ENCODE measurements at regions not wholly inside any gene's neighbourhood (a gene's known extent, or its start where the extent isn't known, plus 50 kb on each side); places are given as distances from the start of the nearest gene placed in this dataset.

DNA sequence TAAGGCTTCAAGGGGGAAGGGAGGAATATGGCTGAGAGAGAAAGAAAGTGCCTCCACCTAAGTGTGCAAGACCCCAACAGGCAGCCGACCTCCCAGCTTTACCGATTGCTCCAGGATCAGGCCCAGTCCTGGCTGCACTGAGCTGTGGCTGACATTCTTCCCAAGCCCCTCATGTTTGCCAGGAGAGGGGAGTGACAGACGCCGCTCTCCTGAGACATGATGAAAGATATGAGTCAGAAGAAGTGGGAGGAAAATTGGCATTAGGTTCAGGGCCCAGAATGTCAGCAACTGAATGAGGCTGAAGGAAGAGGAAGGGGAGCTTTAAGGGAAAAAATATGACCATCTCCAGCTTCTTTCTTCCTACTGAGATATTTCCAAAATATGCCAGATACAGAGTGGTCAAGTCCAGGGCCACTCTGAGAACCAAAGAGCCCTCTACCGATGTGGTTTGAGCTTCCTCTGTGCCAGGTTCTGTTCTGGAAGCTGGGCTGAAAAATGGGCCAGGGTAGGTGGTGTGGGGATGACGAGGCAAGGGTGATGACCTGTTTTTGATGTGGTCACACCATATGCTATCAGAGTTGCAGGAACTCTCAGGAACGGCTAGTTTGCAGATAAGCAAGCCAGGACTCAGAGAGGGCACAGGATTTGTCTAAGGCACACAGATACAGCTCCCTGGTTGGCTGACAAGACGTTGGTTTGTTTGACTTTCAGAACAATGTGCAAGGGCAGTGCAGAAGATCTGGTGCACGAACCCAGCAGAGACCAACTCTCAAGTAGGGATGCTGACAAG, 176.7 kb downstream of the SOX9 start:
- DNase-seq (ENCODE audit: low read depth in 4 of 4, low spot score in 3 of 4) = no peak

DNA sequence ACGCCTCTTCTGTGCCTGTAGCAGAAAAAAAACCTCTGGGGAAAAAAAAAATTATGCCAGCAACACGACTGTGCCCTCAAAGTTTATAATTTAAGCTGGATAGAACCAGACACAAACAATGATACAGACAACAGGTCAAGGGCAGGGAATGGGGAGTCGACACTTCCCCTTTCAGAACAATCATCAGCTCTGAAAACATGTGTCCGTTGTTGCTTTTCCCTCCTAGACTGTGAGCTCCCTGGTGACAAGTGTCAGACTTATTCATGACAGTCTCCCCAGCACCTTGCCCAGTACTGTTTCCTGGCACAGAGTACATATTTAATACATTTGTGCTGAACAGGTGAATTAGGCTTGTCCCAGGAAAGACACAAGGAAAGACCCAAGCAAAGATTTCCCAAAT, 178.3 kb downstream of the SOX9 start:
- no peak for DNase-seq (ENCODE audit: low read depth in 4 of 4, low spot score in 3 of 4)

GRCh38 chr17:72299592-72299991, 178.8 kb downstream of the SOX9 start:
- no peak for DNase-seq (ENCODE audit: low read depth in 4 of 4, low spot score in 3 of 4)

GRCh38 chr17:72301887-72302286, 181.1 kb downstream of the SOX9 start:
- DNase-seq (ENCODE audit: low read depth in 4 of 4, low spot score in 3 of 4) = no peak

DNA sequence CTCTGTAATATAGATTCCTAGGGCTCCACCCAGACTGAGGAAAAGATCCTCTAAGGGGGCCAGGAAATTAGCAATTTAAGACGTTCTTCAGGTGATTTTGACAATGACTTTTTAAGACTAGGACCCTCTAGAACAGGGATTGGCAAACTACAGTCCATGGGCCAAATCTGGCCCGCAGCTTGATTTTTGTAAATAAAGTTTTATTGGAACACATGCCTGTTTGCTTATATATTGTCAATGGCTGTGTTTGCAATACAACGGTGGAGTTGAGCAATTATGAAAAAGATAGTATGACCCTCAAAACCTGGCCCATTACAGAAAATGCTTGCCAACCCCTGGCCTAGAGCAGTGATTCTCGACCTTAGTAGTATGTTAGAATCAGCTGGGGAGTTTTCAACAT, 181.9 kb downstream of the SOX9 start:
- no peak for DNase-seq (ENCODE audit: low read depth in 4 of 4, low spot score in 3 of 4)

DNA sequence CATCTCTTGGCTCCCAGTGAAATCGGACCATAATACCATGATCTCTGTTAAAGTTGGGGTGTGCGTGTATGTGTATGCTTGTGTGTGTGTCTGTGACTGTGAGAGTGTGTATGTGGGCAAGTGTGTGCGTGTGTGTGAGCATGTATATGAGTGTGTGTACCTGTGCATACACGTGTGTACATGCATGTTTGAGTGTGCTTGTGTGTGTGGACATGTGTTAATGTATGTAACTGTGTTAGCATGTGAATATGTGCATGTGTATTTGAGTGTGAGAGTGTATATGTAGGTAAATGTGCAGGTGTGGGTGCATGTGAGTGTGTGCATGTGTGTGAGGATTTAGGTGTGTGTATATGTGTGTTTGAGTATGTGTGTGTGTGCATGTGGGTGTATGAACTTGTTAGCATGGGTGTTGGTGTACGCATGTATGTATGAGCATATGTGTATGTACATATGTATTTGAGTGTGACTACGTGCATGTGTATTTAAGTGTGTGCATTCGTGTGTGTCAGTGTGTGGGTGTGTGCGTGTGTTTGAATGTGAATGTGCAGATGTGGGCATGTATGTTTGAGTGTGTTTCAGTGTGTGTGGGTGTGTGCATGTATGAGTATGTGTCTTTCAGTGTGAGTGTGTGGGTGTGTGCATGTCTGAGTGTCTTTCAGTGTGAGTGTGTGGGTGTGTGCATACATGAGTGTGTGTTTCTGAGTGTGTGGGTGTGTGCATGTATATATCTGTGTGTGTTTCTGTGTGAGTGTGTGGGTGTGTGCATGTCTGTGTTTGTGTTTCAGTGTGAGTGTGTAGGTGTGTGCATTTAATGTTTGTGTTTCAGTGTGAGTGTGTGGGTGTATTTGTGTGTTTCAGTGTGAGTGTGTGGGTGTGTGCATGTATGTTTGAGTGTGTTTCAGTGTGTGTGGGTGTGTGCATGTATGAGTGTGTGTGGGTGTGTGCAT, 183.2 kb downstream of the SOX9 start:
- DNase-seq (ENCODE audit: low read depth in 4 of 4, low spot score in 3 of 4) = no peak

DNA sequence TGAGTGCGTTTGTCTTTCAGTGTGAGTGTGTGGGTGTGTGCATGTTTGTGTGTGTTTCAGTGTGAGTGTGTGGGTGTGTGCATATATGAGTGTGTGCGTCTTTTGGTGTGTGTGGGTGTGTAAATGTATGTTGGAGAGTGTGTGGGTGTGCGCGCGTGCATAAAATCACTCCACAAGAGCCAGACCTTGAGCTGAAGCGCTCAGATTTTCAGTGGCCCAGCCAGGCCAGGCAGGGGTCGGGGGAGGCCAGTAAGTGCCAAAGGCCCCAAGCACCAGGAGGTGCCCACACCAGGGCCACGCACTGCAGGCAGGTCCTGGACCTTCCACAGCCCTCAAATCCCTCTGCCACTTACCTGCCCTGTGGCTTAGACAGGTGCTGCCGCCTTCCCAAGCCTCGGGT, 184.0 kb downstream of the SOX9 start:
- no peak for DNase-seq (ENCODE audit: low read depth in 4 of 4, low spot score in 3 of 4)

DNA sequence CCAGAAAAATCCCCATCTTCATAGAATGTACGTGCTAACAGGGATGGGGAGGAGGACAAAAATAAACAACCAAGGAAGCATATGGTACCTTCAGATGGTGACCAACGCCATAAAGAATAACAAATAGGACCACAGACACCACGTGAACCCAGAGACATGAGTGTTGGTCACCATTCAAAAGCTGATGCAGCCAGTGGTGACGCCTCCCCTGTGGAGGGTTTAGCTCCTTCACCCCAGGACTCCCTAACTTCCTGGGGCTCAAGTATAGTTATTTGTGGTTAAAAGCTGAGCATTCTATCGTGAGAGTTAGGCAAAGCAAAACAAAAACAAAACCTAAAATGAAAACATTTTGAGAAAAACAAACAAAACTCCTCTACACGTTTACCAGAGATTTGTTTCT, 184.7 kb downstream of the SOX9 start:
- no peak for DNase-seq (ENCODE audit: low read depth in 4 of 4, low spot score in 3 of 4)

- DNase-seq (ENCODE audit: low read depth in 4 of 4, low spot score in 3 of 4) = no peak
Observed at GRCh38 chr17:72306037-72306436, 185.2 kb downstream of the SOX9 start.

DNA sequence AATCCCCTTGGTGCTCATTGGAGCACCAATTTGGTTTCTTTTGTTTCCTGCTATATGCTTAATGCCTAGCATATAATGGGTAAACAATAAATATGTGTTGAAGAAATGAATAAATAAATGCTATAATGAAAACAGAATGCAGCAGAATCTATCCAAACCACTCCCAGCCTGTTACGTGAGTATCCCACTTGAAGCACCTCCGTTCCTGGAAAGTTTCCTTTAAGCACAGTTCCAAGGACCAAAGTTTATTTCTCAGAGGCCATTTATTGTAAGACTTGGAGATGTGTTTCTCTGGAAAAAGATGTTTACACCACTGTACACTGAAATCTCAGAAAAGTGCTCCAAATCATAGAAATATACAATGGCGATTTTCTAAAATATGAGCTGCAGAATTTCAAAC, 187.0 kb downstream of the SOX9 start:
- no peak for DNase-seq (ENCODE audit: low read depth in 4 of 4, low spot score in 3 of 4)

GRCh38 chr17:72308744-72309385, 188.0 kb downstream of the SOX9 start:
- DNase-seq (ENCODE audit: low read depth in 4 of 4, low spot score in 3 of 4) = no peak

- no peak for DNase-seq (ENCODE audit: low read depth in 4 of 4, low spot score in 3 of 4)
Observed at GRCh38 chr17:72311004-72311403, 190.2 kb downstream of the SOX9 start.

GRCh38 chr17:72315122-72315913, 194.5 kb downstream of the SOX9 start:
- DNase-seq (ENCODE audit: low read depth in 4 of 4, low spot score in 3 of 4) = no peak

GRCh38 chr17:72318131-72318530, 197.3 kb downstream of the SOX9 start:
- no peak for DNase-seq (ENCODE audit: low read depth in 4 of 4, low spot score in 3 of 4)

- no peak for DNase-seq (ENCODE audit: low read depth in 4 of 4, low spot score in 3 of 4)
Observed at GRCh38 chr17:72321896-72322295, 201.1 kb downstream of the SOX9 start.

GRCh38 chr17:72332367-72332766, 211.5 kb downstream of the SOX9 start:
- no peak for DNase-seq (ENCODE audit: low read depth in 4 of 4, low spot score in 3 of 4)

DNA sequence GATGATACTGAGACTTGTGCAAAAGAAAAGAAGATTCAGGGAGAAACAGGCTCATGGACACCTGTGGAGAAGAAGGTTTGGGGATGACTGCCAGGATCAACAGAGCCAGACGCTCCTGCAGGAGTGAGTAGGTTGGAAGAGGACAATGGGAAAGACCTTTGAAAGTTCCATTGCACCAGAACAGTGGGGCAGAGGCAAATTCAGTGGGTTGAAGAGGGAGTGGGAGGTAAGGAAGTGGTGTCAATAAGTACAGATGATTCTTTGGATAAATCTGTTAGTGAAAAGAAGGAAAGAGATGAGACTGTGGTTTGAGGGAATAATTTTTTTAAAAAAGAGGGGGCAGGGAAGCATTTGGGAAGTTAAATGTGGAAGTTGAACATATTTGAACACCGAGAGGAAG, 212.8 kb downstream of the SOX9 start:
- no peak for DNase-seq (ENCODE audit: low read depth in 4 of 4, low spot score in 3 of 4)

DNA sequence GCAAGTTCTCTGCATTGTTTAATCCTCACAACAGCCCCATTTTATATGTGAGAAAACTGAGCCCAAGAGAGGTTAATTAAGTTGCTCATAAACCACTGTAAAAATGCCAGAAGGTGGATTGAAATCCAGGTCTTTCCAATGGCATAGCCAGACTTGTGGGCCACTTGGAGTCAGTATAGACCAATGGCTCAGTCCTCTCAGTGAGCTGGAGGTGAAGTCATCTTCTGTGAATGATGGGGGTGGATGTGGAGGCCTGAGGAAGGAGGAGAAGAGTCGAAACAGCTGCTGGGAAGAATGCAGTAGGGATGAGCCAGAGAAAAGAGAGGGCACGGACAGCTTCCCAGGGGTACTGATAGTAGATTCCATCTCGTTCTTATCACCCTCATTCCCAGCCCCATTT, 213.4 kb downstream of the SOX9 start:
- DNase-seq (ENCODE audit: low read depth in 4 of 4, low spot score in 3 of 4) = no peak

DNA sequence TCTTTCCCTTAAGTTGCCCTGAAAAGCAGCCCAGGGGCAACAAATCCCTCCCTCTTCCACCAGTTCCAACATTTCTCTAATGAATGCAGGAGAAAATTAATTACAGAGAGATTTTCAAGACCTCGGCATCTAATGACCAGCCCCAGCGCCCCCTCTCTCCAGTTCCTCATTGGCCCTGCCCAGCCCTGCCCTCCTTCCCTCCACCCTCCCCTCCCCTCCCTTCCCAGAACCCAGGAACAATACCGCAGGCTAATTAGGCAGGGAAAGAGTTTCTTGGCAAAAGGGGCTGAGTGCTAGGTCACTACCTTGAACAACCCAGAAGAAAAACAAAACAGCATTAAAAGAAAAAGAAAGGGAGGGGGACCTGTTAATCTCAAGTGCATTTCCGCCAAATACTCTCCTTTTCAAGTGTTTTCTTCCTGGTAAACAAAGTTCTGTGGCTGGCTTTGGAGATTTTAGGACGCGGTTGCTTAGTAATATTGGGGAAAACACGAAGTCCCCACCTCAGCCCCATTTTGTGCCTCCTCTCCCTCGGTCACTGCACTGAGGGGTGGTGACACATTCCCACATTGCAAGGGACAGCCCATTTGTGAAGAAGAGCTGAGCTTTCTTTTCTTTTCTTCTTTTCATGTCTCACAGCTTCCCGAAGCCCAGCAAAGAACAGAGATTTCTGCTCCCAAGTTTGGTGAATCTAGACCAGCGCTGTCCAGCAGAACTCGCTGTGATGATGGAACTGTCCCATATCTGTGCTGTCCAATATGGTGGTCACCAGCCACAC, 215.4 kb downstream of the SOX9 start:
- DNase-seq (ENCODE audit: low read depth in 4 of 4, low spot score in 3 of 4) = no peak

GRCh38 chr17:72336804-72337070, 215.9 kb downstream of the SOX9 start:
- DNase-seq (ENCODE audit: low read depth in 4 of 4, low spot score in 3 of 4) = no peak
